Transverse colon (tissue), 4 donors: ENCODE measurements at regions not wholly inside any gene's neighbourhood (a gene's known extent, or its start where the extent isn't known, plus 50 kb on each side); places are given as distances from the start of the nearest gene placed in this dataset.

Source experiments
- DNase-seq: peaks from one replicate; pipeline ENCODE4 v3.0.0-alpha.2; 2019
- H3K27ac ChIP-seq, 4 donors: fragments of 200-600 bp; sonication (generic); 2 replicates each; pipeline ENCODE4 v1.5.1; 2016 to 2018; ENCODE audit warnings: inconsistent platforms in 4 of 4
- H3K27me3 ChIP-seq: fragments of 200-600 bp; sonication (generic); 2 replicates; pipeline ENCODE4 v1.5.1; 2017; ENCODE audit warnings: inconsistent platforms
- H3K36me3 ChIP-seq, 4 donors: fragments of 200-600 bp; sonication (generic); 2 replicates each; pipeline ENCODE4 v1.5.1; 2017 to 2019; ENCODE audit warnings: inconsistent platforms in 4 of 4
- H3K4me1 ChIP-seq, 4 donors: fragments of 200-600 bp; sonication (generic); 2 replicates each; pipeline ENCODE4 v1.5.1; 2017 to 2020; ENCODE audit warnings: inconsistent platforms in 4 of 4
- H3K4me3 ChIP-seq, 4 donors: fragments of 200-600 bp; sonication (generic); 1 replicate in 1 of 4; 2 replicates in 3 of 4; pipeline versions ENCODE4 v1.5.1 to v1.6.1; 2017 to 2019; ENCODE audit warnings: inconsistent platforms in 4 of 4
- H3K9me3 ChIP-seq, 2 donors: fragments of 200-600 bp; sonication (generic); 2 replicates each; pipeline ENCODE4 v1.5.1; 2017 to 2019; ENCODE audit warnings: inconsistent platforms in 2 of 2
- CTCF ChIP-seq, 5 experiments: fragments of 200-600 bp in 3 of 5; fragments of 450-650 bp in 2 of 5; sonication (generic) in 3 of 5; IDR thresholded peaks; 1 replicate in 2 of 5; 2 replicates in 3 of 5; pipeline ENCODE4 v1.5.1; 2016 to 2017; ENCODE audit warnings: antibody characterized with exemption in 5 of 5, inconsistent platforms in 3 of 5, mild to moderate bottlenecking in 2 of 5, moderate library complexity in 1 of 5
- EP300 ChIP-seq: sonication (generic); formaldehyde crosslinking; IDR thresholded peaks from one replicate; pipeline ENCODE4 v1.6.1; 2017; ENCODE audit warnings: antibody characterized with exemption, low read depth
- POLR2A ChIP-seq: fragments of 450-650 bp; IDR thresholded peaks from one replicate; pipeline ENCODE4 v1.6.1; 2016; ENCODE audit warnings: antibody characterized with exemption, mild to moderate bottlenecking, moderate library complexity
- POLR2AphosphoS5 ChIP-seq, 3 donors: sonication (generic); formaldehyde crosslinking; IDR thresholded peaks; one replicate each; pipeline ENCODE4 v1.6.1; 2016; ENCODE audit warnings: antibody characterized with exemption in 3 of 3
- WGBS, 2 donors: methylation state at CpG; one replicate each; pipeline ENCODE4 v1.1.5; 2018; ENCODE audit warnings: low coverage in 1 of 2; 5-methylcytosine and 5-hydroxymethylcytosine counted together
- in situ Hi-C, 4 donors: fragments of 200-750 bp; cut with MboI; loops; one replicate each; pipeline versions ENCODE4 v1.15.0 to v1.15.1; 2017; ENCODE audit warnings: low sequenced_read_pairs in 3 of 4, low pct_ligation_motif_present in 1 of 4, low pct_unique_long_range_greater_than_20kb in 1 of 4
- intact Hi-C: fragments of 100-400 bp; cut with DNase I; formaldehyde crosslinking; loops from one replicate; pipeline ENCODE4 v1.15.1; 2023; ENCODE audit warnings: low total_unique reads

- no peaks in the 10 kb centered on the region for H3K9me3 ChIP-seq
- H3K4me3 ChIP-seq: no peak overlapping the region
- intact Hi-C loops: no loop called here
- no peak for DNase-seq
- WGBS, 2 donors: 71 to 75% methylated on average over 9 to 16 of the region's 16 CpGs
- TF ChIP-seq EP300 (no peak), POLR2A (no peak), CTCF (IDR thresholded peaks at IDR 0.05) (no peak), POLR2AphosphoS5 (IDR thresholded peaks at IDR 0.05) (no peak)
- in situ Hi-C loops: no loop called here
- H3K36me3 ChIP-seq: no peaks in the 10 kb centered on the region
- peaks cover 0 to 10% (median 0%) of the 10 kb centered on the region in 4 donors for H3K4me1 ChIP-seq
- H3K27me3 ChIP-seq: peaks cover 9% of the 10 kb centered on the region
- no peak overlapping the region for H3K27ac ChIP-seq
Observed at GRCh38 chr22:48152916-48153315, 1390.5 kb downstream of the TBC1D22A start.

- Histone ChIP-seq H3K4me1 (peaks cover 0 to 8% (median 0%) of the 10 kb centered on the region in 4 donors), H3K36me3 (no peaks in the 10 kb centered on the region), H3K27ac (no peak overlapping the region), H3K27me3 (peaks cover 14% of the 10 kb centered on the region), H3K9me3 (no peaks in the 10 kb centered on the region), H3K4me3 (no peak overlapping the region)
- TF ChIP-seq CTCF (IDR thresholded peaks at IDR 0.05) (no peak), POLR2AphosphoS5 (IDR thresholded peaks at IDR 0.05) (no peak), EP300 (no peak), POLR2A (no peak)
- no peak for DNase-seq
- 46% methylated on average over 16 of the region's 16 CpGs; no CpG with 5 or more reads in 1 of the 2 donors for WGBS, 2 donors
- intact Hi-C loops: no loop called here
- in situ Hi-C loops: no loop called here
Observed at GRCh38 chr22:48152164-48152775, 1389.8 kb downstream of the TBC1D22A start.

GRCh38 chr22:48151641-48152040, 1389.2 kb downstream of the TBC1D22A start:
- 67 to 90% methylated on average over 2 to 9 of the region's 9 CpGs for WGBS, 2 donors
- Histone ChIP-seq H3K36me3 (no peaks in the 10 kb centered on the region), H3K4me3 (no peak overlapping the region), H3K27me3 (peaks cover 14% of the 10 kb centered on the region), H3K4me1 (peaks cover 0 to 4% (median 0%) of the 10 kb centered on the region in 4 donors), H3K9me3 (no peaks in the 10 kb centered on the region), H3K27ac (no peak overlapping the region)
- in situ Hi-C loops (no loop called here), intact Hi-C loops (no loop called here)
- no peak for DNase-seq
- TF ChIP-seq POLR2AphosphoS5 (IDR thresholded peaks at IDR 0.05): no peak
- no peak for TF ChIP-seq EP300
- no peak for TF ChIP-seq CTCF (IDR thresholded peaks at IDR 0.05)
- no peak for TF ChIP-seq POLR2A

- peaks cover 0 to 2% of the 10 kb centered on the region in 2 donors for H3K9me3 ChIP-seq
- no peak overlapping the region for H3K27ac ChIP-seq
- intact Hi-C loops: no loop called here
- TF ChIP-seq POLR2A (no peak), POLR2AphosphoS5 (IDR thresholded peaks at IDR 0.05) (no peak), CTCF (IDR thresholded peaks at IDR 0.05) (no peak), EP300 (no peak)
- no peaks in the 10 kb centered on the region for H3K4me1 ChIP-seq
- no peaks in the 10 kb centered on the region for H3K36me3 ChIP-seq
- in situ Hi-C loops: no loop called here
- H3K27me3 ChIP-seq: peaks cover 30% of the 10 kb centered on the region
- no peak overlapping the region for H3K4me3 ChIP-seq
- DNase-seq: no peak
- WGBS, 2 donors: 81% methylated on average over 9 of the region's 9 CpGs; no CpG with 5 or more reads in 1 of the 2 donors
Observed at GRCh38 chr22:48147831-48148230, 1385.4 kb downstream of the TBC1D22A start.
